ENCODE measurements at regions not wholly inside any gene's neighbourhood (a gene's known extent, or its start where the extent isn't known, plus 50 kb on each side); places are given as distances from the start of the nearest gene placed in this dataset.

DNA sequence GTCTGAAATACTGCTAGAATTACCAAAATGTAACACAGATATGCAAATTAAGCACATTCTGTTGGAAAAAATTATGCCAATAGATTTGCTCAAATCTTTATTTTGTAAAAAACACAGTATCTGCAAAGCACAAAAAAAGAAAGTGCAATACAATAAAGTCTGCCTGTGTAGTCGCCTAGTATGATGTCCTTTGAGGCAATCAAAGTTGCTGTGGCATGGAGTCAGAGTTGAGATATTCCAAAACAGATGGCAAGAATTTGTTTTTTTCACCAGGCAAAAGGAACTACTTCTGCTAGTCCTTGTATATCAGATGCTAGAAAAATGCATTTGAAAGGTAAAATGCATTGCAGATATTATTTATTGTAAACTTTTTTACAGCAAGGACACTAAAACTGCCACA, 531.3 kb upstream of the TMEFF2 start:
- Histone ChIP-seq H2AFZ (no peak overlapping the region), H4K20me1 (ENCODE audit: insufficient read depth) (no peaks in the 10 kb centered on the region), H3K27ac (no peak overlapping the region), H3K79me2 (ENCODE audit: low read depth) (no peaks in the 10 kb centered on the region), H3K27me3 (ENCODE audit: insufficient read depth, low read depth) (no peaks in the 10 kb centered on the region), H3K4me1 (replicated peaks; ENCODE audit: insufficient read depth) (no peaks in the 10 kb centered on the region), H3K9me3 (ENCODE audit: insufficient read depth, low read depth) (no peaks in the 10 kb centered on the region), H3K9me2 (ENCODE audit: insufficient read depth) (no peaks in the 10 kb centered on the region), H3K36me3 (ENCODE audit: low read depth) (no peaks in the 10 kb centered on the region), H3K4me3 (no peak overlapping the region), H3K4me2 (no peak overlapping the region), H3F3A (ENCODE audit: insufficient read depth, low read depth) (no peaks in the 10 kb centered on the region)
- TF ChIP-seq CTCF (conservative IDR thresholded peaks at IDR 0.05) (no peak), EZH2 (IDR thresholded peaks at IDR 0.05; ENCODE audit: low read depth) (no peak)
- POLR2A ChIA-PET (ENCODE audit: unreplicated experiment), result no interaction called here
- BruUV-seq (replicated peaks), result no TSS peak
- no peak for DNase-seq
- CTCF ChIA-PET, result no interaction called here
- intact Hi-C loops (cut with micrococcal nuclease; ENCODE audit: unreplicated experiment), result no loop called here

DNA sequence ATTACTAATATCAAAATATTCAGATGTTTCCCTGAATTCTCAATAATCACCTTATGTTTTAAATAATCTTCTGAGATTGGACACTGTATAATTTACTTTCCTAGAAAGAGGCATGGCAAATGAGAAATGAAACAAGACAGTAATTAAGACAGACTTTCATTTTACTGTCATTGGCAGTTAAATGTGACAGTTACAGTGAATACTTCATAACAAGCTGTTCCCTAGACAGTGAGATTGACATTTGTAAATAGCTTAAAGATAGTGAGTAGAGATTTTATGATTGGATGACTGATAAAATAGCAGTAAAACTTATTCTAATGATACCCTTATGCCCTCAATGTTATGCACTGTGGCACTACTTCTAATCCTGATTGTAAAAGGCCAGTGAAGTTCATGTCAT, 524.9 kb upstream of the TMEFF2 start:
- Histone ChIP-seq H3K9me2 (ENCODE audit: insufficient read depth) (no peaks in the 10 kb centered on the region), H3K4me1 (replicated peaks; ENCODE audit: insufficient read depth) (no peaks in the 10 kb centered on the region), H3K27ac (no peak overlapping the region), H4K20me1 (ENCODE audit: insufficient read depth) (no peaks in the 10 kb centered on the region), H3K36me3 (ENCODE audit: low read depth) (no peaks in the 10 kb centered on the region), H3F3A (ENCODE audit: insufficient read depth, low read depth) (no peaks in the 10 kb centered on the region), H3K79me2 (ENCODE audit: low read depth) (no peaks in the 10 kb centered on the region), H3K9me3 (ENCODE audit: insufficient read depth, low read depth) (no peaks in the 10 kb centered on the region), H3K27me3 (ENCODE audit: insufficient read depth, low read depth) (no peaks in the 10 kb centered on the region), H3K4me3 (no peak overlapping the region), H2AFZ (no peak overlapping the region), H3K4me2 (no peak overlapping the region)
- POLR2A ChIA-PET (ENCODE audit: unreplicated experiment), result no interaction called here
- intact Hi-C loops (cut with micrococcal nuclease; ENCODE audit: unreplicated experiment), result no loop called here
- no TSS peak for BruUV-seq (replicated peaks)
- no peak for TF ChIP-seq CTCF (conservative IDR thresholded peaks at IDR 0.05)
- TF ChIP-seq EZH2 (IDR thresholded peaks at IDR 0.05; ENCODE audit: low read depth), result no peak
- DNase-seq, result no peak
- CTCF ChIA-PET, result no interaction called here

DNA sequence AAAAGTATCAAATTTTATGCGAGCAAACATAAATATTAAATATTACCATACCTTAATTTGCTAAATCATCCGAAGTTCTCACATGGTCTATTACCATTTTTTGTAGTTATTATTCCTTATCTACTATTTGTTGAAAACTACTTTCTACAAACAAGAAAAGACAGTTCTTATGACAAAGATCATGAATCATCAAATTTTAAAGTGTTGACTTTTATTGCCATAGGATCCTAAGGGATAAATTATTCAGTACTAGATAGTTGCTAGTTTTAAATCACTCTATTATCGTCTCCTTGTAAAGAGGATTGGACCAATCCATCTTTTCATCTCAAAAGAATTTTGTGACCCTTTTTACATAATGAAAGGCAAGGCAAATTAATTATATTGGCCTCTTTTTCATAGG, 523.6 kb upstream of the TMEFF2 start:
- Histone ChIP-seq H3K79me2 (ENCODE audit: low read depth) (no peaks in the 10 kb centered on the region), H3F3A (ENCODE audit: insufficient read depth, low read depth) (no peaks in the 10 kb centered on the region), H2AFZ (no peak overlapping the region), H3K4me2 (no peak overlapping the region), H3K9me3 (ENCODE audit: insufficient read depth, low read depth) (no peaks in the 10 kb centered on the region), H3K27me3 (ENCODE audit: insufficient read depth, low read depth) (no peaks in the 10 kb centered on the region), H3K4me1 (replicated peaks; ENCODE audit: insufficient read depth) (no peaks in the 10 kb centered on the region), H3K36me3 (ENCODE audit: low read depth) (no peaks in the 10 kb centered on the region), H3K27ac (no peak overlapping the region), H4K20me1 (ENCODE audit: insufficient read depth) (no peaks in the 10 kb centered on the region), H3K9me2 (ENCODE audit: insufficient read depth) (no peaks in the 10 kb centered on the region), H3K4me3 (no peak overlapping the region)
- TF ChIP-seq CTCF (conservative IDR thresholded peaks at IDR 0.05) (no peak), EZH2 (IDR thresholded peaks at IDR 0.05; ENCODE audit: low read depth) (no peak)
- ChIA-PET POLR2A (ENCODE audit: unreplicated experiment) (no interaction called here), CTCF (no interaction called here)
- no TSS peak for BruUV-seq (replicated peaks)
- DNase-seq, result no peak
- intact Hi-C loops (cut with micrococcal nuclease; ENCODE audit: unreplicated experiment), result no loop called here

Data from PC-9 (cell line).